ENCODE measurements at regions not wholly inside any gene's neighbourhood (a gene's known extent, or its start where the extent isn't known, plus 50 kb on each side); places are given as distances from the start of the nearest gene placed in this dataset.
A peak's percentile ranks its signal among the peaks of the same experiment; 100 is the strongest.

- TF ChIP-seq, protein P1, sequence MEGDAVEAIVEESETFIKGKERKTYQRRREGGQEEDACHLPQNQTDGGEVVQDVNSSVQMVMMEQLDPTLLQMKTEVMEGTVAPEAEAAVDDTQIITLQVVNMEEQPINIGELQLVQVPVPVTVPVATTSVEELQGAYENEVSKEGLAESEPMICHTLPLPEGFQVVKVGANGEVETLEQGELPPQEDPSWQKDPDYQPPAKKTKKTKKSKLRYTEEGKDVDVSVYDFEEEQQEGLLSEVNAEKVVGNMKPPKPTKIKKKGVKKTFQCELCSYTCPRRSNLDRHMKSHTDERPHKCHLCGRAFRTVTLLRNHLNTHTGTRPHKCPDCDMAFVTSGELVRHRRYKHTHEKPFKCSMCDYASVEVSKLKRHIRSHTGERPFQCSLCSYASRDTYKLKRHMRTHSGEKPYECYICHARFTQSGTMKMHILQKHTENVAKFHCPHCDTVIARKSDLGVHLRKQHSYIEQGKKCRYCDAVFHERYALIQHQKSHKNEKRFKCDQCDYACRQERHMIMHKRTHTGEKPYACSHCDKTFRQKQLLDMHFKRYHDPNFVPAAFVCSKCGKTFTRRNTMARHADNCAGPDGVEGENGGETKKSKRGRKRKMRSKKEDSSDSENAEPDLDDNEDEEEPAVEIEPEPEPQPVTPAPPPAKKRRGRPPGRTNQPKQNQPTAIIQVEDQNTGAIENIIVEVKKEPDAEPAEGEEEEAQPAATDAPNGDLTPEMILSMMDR (IDR thresholded peaks at IDR 0.05): peak in 2 of 6 experiments; percentile 15 to 24
- no peak for TF ChIP-seq POLR2A (IDR thresholded peaks at IDR 0.05)
- Histone ChIP-seq H3K27me3 (no peaks in the 10 kb centered on the region), H3K4me1 (no peaks in the 10 kb centered on the region), H3K4me3 (no peak overlapping the region), H3K9me3 (no peaks in the 10 kb centered on the region), H3K27ac (no peak overlapping the region), H3K36me3 (no peaks in the 10 kb centered on the region)
- WGBS, 2 donors: 61 to 65% methylated on average over 4 of the region's 4 CpGs
- ATAC-seq (ENCODE audit: low FRiP score in 2 of 2): no peak
- no peak for DNase-seq
Measured at GRCh38 chr6:79431537-79431933, 105.7 kb downstream of the LCA5 start.

DNA sequence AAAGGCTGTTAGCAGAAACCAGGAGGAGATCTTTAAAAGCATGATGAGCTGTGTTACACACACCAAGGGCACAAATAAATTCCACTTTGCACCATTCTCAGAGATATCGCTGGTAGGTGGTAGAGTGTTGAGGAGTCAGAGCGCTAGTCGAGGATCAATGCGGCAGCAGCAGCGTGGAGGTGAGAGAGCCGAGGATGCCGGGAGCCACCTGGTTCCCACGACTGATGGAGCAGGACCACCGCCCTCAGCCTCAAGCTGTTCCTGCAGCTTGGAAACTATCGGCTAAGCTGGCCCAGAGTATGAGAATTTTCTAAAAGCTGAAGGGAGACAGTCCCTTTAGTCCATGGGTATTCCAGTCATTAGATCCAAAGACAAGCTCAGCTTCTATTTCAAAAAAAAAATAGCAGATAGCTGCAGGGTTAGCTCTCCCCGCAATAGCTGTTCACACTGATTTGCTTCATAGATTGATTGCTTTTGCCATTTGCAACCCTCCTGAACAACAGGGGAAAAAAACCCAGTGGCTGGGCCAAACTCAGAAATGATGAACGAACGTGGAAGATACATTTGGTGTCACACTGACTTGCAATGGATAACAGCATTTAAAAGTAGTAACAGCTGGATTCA lies 106.2 kb downstream of the LCA5 start:
- H3K27ac ChIP-seq: no peak overlapping the region
- no peak for ATAC-seq (ENCODE audit: low FRiP score in 2 of 2)
- TF ChIP-seq EP300 (IDR thresholded peaks at IDR 0.05) (no peak), POLR2AphosphoS5 (IDR thresholded peaks at IDR 0.05) (no peak), POLR2A (IDR thresholded peaks at IDR 0.05) (no peak)
- TF ChIP-seq, protein P1 (IDR thresholded peaks at IDR 0.05): no peak
- H3K27me3 ChIP-seq: no peaks in the 10 kb centered on the region
- DNase-seq: peak in 1 of 2 donors; percentile 13
- H3K4me1 ChIP-seq: no peaks in the 10 kb centered on the region
- no peaks in the 10 kb centered on the region for H3K36me3 ChIP-seq
- H3K4me3 ChIP-seq: no peak overlapping the region
- no peaks in the 10 kb centered on the region for H3K9me3 ChIP-seq
- WGBS, 2 donors: 95% methylated on average over 13 of the region's 13 CpGs

DNA sequence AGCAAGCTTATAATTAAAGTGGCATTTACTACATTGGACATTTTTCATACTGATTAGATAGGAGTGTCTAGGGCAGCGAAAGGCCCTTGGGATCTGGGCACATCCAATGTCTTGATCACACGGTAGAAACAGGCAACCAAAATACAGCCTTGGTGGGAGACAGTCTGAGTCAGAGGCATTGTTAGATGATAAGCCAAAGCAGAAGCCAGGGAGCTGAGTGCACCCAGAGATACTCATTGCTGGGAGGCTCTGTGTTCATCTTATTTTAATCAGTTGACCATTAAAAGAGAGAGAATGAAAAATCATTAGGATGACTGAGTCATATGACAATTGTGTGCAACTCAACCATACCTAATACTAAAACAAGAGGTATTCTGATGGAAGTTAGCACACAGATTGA lies 109.5 kb downstream of the LCA5 start:
- no peaks in the 10 kb centered on the region for H3K4me1 ChIP-seq
- H3K36me3 ChIP-seq: no peaks in the 10 kb centered on the region
- 74 to 87% methylated on average over 2 of the region's 2 CpGs for WGBS, 2 donors
- H3K9me3 ChIP-seq: no peaks in the 10 kb centered on the region
- ATAC-seq (ENCODE audit: low FRiP score in 2 of 2) (no peak), DNase-seq (no peak)
- no peaks in the 10 kb centered on the region for H3K27me3 ChIP-seq
- TF ChIP-seq POLR2AphosphoS5 (IDR thresholded peaks at IDR 0.05): no peak
- no peak for TF ChIP-seq POLR2A (IDR thresholded peaks at IDR 0.05)
- TF ChIP-seq EP300 (IDR thresholded peaks at IDR 0.05): no peak
- TF ChIP-seq, protein P1 (IDR thresholded peaks at IDR 0.05): no peak
- H3K27ac ChIP-seq: no peak overlapping the region
- no peak overlapping the region for H3K4me3 ChIP-seq

GRCh38 chr6:79426625-79427278 lies 110.5 kb downstream of the LCA5 start:
- Histone ChIP-seq H3K4me1 (peaks cover 0 to 5% (median 2%) of the 10 kb centered on the region in 4 donors), H3K4me3 (no peak overlapping the region), H3K9me3 (no peaks in the 10 kb centered on the region), H3K36me3 (no peaks in the 10 kb centered on the region), H3K27me3 (no peaks in the 10 kb centered on the region), H3K27ac (no peak overlapping the region)
- WGBS, 2 donors: 81 to 83% methylated on average over 5 of the region's 5 CpGs
- ATAC-seq (ENCODE audit: low FRiP score in 2 of 2): no peak
- TF ChIP-seq POLR2A (IDR thresholded peaks at IDR 0.05) (no peak), POLR2AphosphoS5 (IDR thresholded peaks at IDR 0.05) (no peak), EP300 (IDR thresholded peaks at IDR 0.05) (no peak)
- TF ChIP-seq, protein P1 (IDR thresholded peaks at IDR 0.05): no peak
- no peak for DNase-seq
